GM23338 (cell line): ENCODE measurements at regions not wholly inside any gene's neighbourhood (a gene's known extent, or its start where the extent isn't known, plus 50 kb on each side); places are given as distances from the start of the nearest gene placed in this dataset.

Experiments used
- ATAC-seq: fragments of 200-7000 bp; cut with Tn5 transposase; 3 replicates; pipeline ENCODE4 v1.9.1; 2020
- DNase-seq: peaks from one replicate; pipeline ENCODE4 v3.0.0-alpha.2; 2015; ENCODE audit warnings: low spot score
- H2AFZ ChIP-seq: fragments of 200-600 bp; sonication (generic); 2 replicates; pipeline ENCODE4 v1.8.0; 2016; ENCODE audit warnings: antibody characterized with exemption, mild to moderate bottlenecking, moderate library complexity
- H3F3A ChIP-seq: fragments of 200-600 bp; sonication (generic); replicated peaks from 2 replicates; pipeline ENCODE4 v1.8.0; 2017; ENCODE audit warnings: antibody characterized with exemption, mixed run types, low read depth
- H3K27ac ChIP-seq: fragments of 200-600 bp; sonication (generic); 2 replicates; pipeline ENCODE4 v1.6.1; 2016; ENCODE audit warnings: low read depth
- H3K27me3 ChIP-seq: fragments of 200-600 bp; sonication (generic); 2 replicates; pipeline ENCODE4 v1.8.0; 2016; ENCODE audit warnings: mild to moderate bottlenecking, mixed run types, moderate library complexity; ENCODE audit not compliant: insufficient read depth
- H3K36me3 ChIP-seq: fragments of 200-600 bp; sonication (generic); 2 replicates; pipeline ENCODE4 v1.8.0; 2016; ENCODE audit warnings: mild to moderate bottlenecking; ENCODE audit not compliant: insufficient read depth
- H3K4me1 ChIP-seq: fragments of 200-600 bp; sonication (generic); 2 replicates; pipeline ENCODE4 v1.8.0; 2016; ENCODE audit warnings: mild to moderate bottlenecking, moderate library complexity; ENCODE audit not compliant: insufficient read depth
- H3K4me2 ChIP-seq: fragments of 200-600 bp; sonication (generic); 2 replicates; pipeline ENCODE4 v1.7.1; 2017; ENCODE audit warnings: mixed run types
- H3K4me3 ChIP-seq: fragments of 200-600 bp; sonication (generic); 2 replicates; pipeline ENCODE4 v1.6.1; 2016; ENCODE audit warnings: mixed run types
- H3K79me2 ChIP-seq: fragments of 200-600 bp; sonication (generic); replicated peaks from 2 replicates; pipeline ENCODE4 v1.8.0; 2017; ENCODE audit warnings: mild to moderate bottlenecking; ENCODE audit not compliant: insufficient read depth
- H3K9me2 ChIP-seq: fragments of 200-600 bp; sonication (generic); 2 replicates; pipeline ENCODE4 v1.8.0; 2017; ENCODE audit not compliant: insufficient read depth
- H4K20me1 ChIP-seq: fragments of 200-600 bp; sonication (generic); replicated peaks from 2 replicates; pipeline ENCODE4 v1.8.0; 2017; ENCODE audit warnings: mild to moderate bottlenecking; ENCODE audit not compliant: insufficient read depth
- H3K27ac Mint-ChIP-seq: 2 replicates; pipeline ENCODE4 v1.8.0; 2020; ENCODE audit warnings: inconsistent platforms, mild to moderate bottlenecking, moderate library complexity, mixed read lengths
- H3K27me3 Mint-ChIP-seq: 3 replicates; pipeline ENCODE4 v1.8.0; 2022; ENCODE audit warnings: low read depth, mild to moderate bottlenecking, moderate library complexity, mixed read lengths, inconsistent platforms; ENCODE audit not compliant: insufficient read depth, poor library complexity
- H3K36me3 Mint-ChIP-seq: 3 replicates; pipeline ENCODE4 v1.8.0; 2021; ENCODE audit warnings: low read depth, mild to moderate bottlenecking, inconsistent platforms, moderate library complexity, mixed read lengths
- H3K4me1 Mint-ChIP-seq: 3 replicates; pipeline ENCODE4 v1.8.0; 2020; ENCODE audit warnings: mild to moderate bottlenecking, inconsistent platforms, mixed read lengths
- H3K4me3 Mint-ChIP-seq: 3 replicates; pipeline ENCODE4 v1.8.0; 2021; ENCODE audit warnings: moderate library complexity, mild to moderate bottlenecking, inconsistent platforms, mixed read lengths
- H3K9me3 Mint-ChIP-seq: 3 replicates; pipeline ENCODE4 v1.8.0; 2020; ENCODE audit warnings: moderate library complexity, mild to moderate bottlenecking, inconsistent platforms, mixed read lengths
- CREB1 ChIP-seq: fragments of 250-450 bp; sonication (Bioruptor Pico); IDR thresholded peaks from 2 replicates; pipeline ENCODE4 v1.5.0; 2020; ENCODE audit warnings: low read depth, mild to moderate bottlenecking, moderate library complexity
- CTCF ChIP-seq, 2 experiments: fragments of 200-600 bp in 1 of 2; sonication (generic) in 1 of 2; conservative IDR thresholded peaks; 2 replicates each; pipeline versions ENCODE4 v1.5.1 to v1.6.1; 2016 to 2017; ENCODE audit warnings: antibody characterized with exemption in 2 of 2, low read depth in 2 of 2, mild to moderate bottlenecking in 2 of 2, moderate library complexity in 1 of 2
- ETS1 ChIP-seq: IDR thresholded peaks from 2 replicates; pipeline ENCODE4 v1.6.1; 2016; ENCODE audit warnings: antibody characterized with exemption
- EZH2 ChIP-seq: fragments of 200-600 bp; sonication (generic); IDR thresholded peaks from one replicate; pipeline ENCODE4 v1.8.0; 2017; ENCODE audit warnings: antibody characterized with exemption, mild to moderate bottlenecking, low read depth; ENCODE audit not compliant: unreplicated experiment
- EZH2phosphoT487 ChIP-seq: fragments of 200-600 bp; sonication (generic); IDR thresholded peaks from one replicate; pipeline ENCODE4 v1.8.1; 2018; ENCODE audit warnings: antibody characterized with exemption; ENCODE audit not compliant: unreplicated experiment
- JUNB ChIP-seq: IDR thresholded peaks from one replicate; pipeline ENCODE4 v1.6.1; 2016; ENCODE audit warnings: antibody characterized with exemption; ENCODE audit not compliant: unreplicated experiment
- NANOG ChIP-seq: IDR thresholded peaks from 2 replicates; pipeline ENCODE4 v1.6.1; 2016; ENCODE audit warnings: antibody characterized with exemption, borderline replicate concordance
- POLR2AphosphoS5 ChIP-seq: IDR thresholded peaks from 2 replicates; pipeline ENCODE4 v1.6.1; 2016; ENCODE audit warnings: antibody characterized with exemption, low read depth
- REST ChIP-seq: IDR thresholded peaks from one replicate; pipeline ENCODE4 v1.6.1; 2018; ENCODE audit warnings: antibody characterized with exemption; ENCODE audit not compliant: unreplicated experiment
- STAT1 ChIP-seq: IDR thresholded peaks from one replicate; pipeline ENCODE4 v1.6.1; 2016; ENCODE audit warnings: antibody characterized with exemption; ENCODE audit not compliant: unreplicated experiment
- ZNF114 ChIP-seq: fragments of 250-450 bp; sonication (Bioruptor Pico); IDR thresholded peaks from 2 replicates; pipeline ENCODE4 v1.5.0; 2020; ENCODE audit warnings: mild to moderate bottlenecking, moderate library complexity
- ZNF331 ChIP-seq: fragments of 250-450 bp; sonication (Bioruptor Pico); IDR thresholded peaks from 2 replicates; pipeline ENCODE4 v1.5.0; 2020; ENCODE audit warnings: low read depth, mild to moderate bottlenecking, moderate library complexity
- ZNF462 ChIP-seq: fragments of 250-450 bp; sonication (Bioruptor Pico); IDR thresholded peaks from 2 replicates; pipeline ENCODE4 v1.5.0; 2020; ENCODE audit warnings: mild to moderate bottlenecking, moderate library complexity

GRCh38 chr10:44301781-44302355 is 83.0 kb downstream of the CXCL12 start:
- Histone ChIP-seq H3K4me3 (no peak overlapping the region), H4K20me1 (no peaks in the 10 kb centered on the region), H3K4me1 (peaks cover 18% of the 10 kb centered on the region), H3K79me2 (no peaks in the 10 kb centered on the region), H3K9me2 (peaks cover 5% of the 10 kb centered on the region; the same call in 1 of the 2 replicates), H3K27ac (no peak overlapping the region), H3K36me3 (no peaks in the 10 kb centered on the region), H3K4me2 (no peak overlapping the region), H3K27me3 (no peaks in the 10 kb centered on the region), H2AFZ (no peak overlapping the region), H3F3A (no peaks in the 10 kb centered on the region)
- TF ChIP-seq ETS1: no peak
- TF ChIP-seq STAT1: no peak
- no peak for TF ChIP-seq ZNF114 (CRISPR knock-in tag)
- TF ChIP-seq ZNF462 (CRISPR knock-in tag): no peak
- TF ChIP-seq EZH2phosphoT487: no peak
- no peak for TF ChIP-seq CREB1 (CRISPR knock-in tag)
- TF ChIP-seq ZNF331 (CRISPR knock-in tag): no peak
- TF ChIP-seq JUNB: no peak
- TF ChIP-seq NANOG: no peak
- no peak for TF ChIP-seq REST
- no peak for TF ChIP-seq POLR2AphosphoS5
- no peak for TF ChIP-seq CTCF (conservative IDR thresholded peaks at IDR 0.05; ENCODE audit: low read depth in 2 of 2)
- no peak for TF ChIP-seq EZH2
- Mint-ChIP-seq H3K9me3 (peaks cover 24% of the 10 kb centered on the region), H3K4me3 (no peak overlapping the region), H3K36me3 (peaks cover 18% of the 10 kb centered on the region), H3K27ac (no peak overlapping the region), H3K4me1 (peaks cover 14% of the 10 kb centered on the region), H3K27me3 (no peaks in the 10 kb centered on the region)
- ATAC-seq (no peak), DNase-seq (no peak)
